SU-DHL-6 (cell line): ENCODE measurements at regions not wholly inside any gene's neighbourhood (a gene's known extent, or its start where the extent isn't known, plus 50 kb on each side); places are given as distances from the start of the nearest gene placed in this dataset.
"Not testable (repeated sequence)": the region's sequence is repeated elsewhere in the genome, so short reads cannot be mapped to it uniquely, and the experiment has no call there.

Experiments used
- H2AFZ ChIP-seq: fragments of 200-600 bp; sonication (generic); 2 replicates; pipeline ENCODE4 v1.6.1; 2014; ENCODE audit warnings: low read depth, mild to moderate bottlenecking, moderate library complexity, mixed read lengths, antibody characterized with exemption, low read length; ENCODE audit not compliant: severe bottlenecking
- H3F3A ChIP-seq: fragments of 200-600 bp; shearing (Covaris generic); 2 replicates; pipeline ENCODE4 v1.6.0; 2016; ENCODE audit warnings: antibody characterized with exemption, mild to moderate bottlenecking; ENCODE audit not compliant: insufficient read depth
- H3K27ac ChIP-seq: fragments of 200-600 bp; sonication (generic); 2 replicates; pipeline ENCODE4 v1.5.1; 2016; ENCODE audit warnings: low read depth, mild to moderate bottlenecking, low read length, moderate library complexity, mixed read lengths
- H3K27me3 ChIP-seq: fragments of 200-600 bp; sonication (generic), shearing (Covaris generic); 2 replicates; pipeline ENCODE4 v1.6.0; 2014; ENCODE audit warnings: mild to moderate bottlenecking, low read length
- H3K36me3 ChIP-seq: fragments of 200-600 bp; sonication (generic); 2 replicates; pipeline ENCODE4 v1.6.1; 2014; ENCODE audit warnings: mild to moderate bottlenecking, low read length, mixed read lengths
- H3K4me2 ChIP-seq: fragments of 300-600, 200-600 bp; shearing (Covaris generic), sonication (generic); 2 replicates; pipeline ENCODE4 v1.6.0; 2014; ENCODE audit warnings: low read length, low read depth, mild to moderate bottlenecking; ENCODE audit not compliant: poor library complexity, severe bottlenecking
- H3K4me3 ChIP-seq: fragments of 200-600 bp; sonication (generic); 2 replicates; pipeline ENCODE4 v1.5.1; 2014; ENCODE audit warnings: antibody characterized with exemption, low read length, mild to moderate bottlenecking, mixed read lengths; ENCODE audit not compliant: insufficient read depth, poor library complexity, severe bottlenecking
- H3K79me2 ChIP-seq: fragments of 200-600 bp; sonication (generic); 2 replicates; pipeline ENCODE4 v1.6.1; 2014; ENCODE audit warnings: mild to moderate bottlenecking, low read length, moderate library complexity; ENCODE audit not compliant: insufficient read depth
- H3K9ac ChIP-seq: fragments of 200-600 bp; sonication (generic); 2 replicates; pipeline ENCODE4 v1.7.0; 2014; ENCODE audit warnings: mild to moderate bottlenecking, low read length
- H3K9me2 ChIP-seq: fragments of 200-600 bp; sonication (generic); replicated peaks from 2 replicates; pipeline ENCODE4 v1.6.1; 2014; ENCODE audit warnings: low read length; ENCODE audit not compliant: insufficient read depth
- H3K9me3 ChIP-seq: fragments of 200-600 bp; sonication (generic); 2 replicates; pipeline ENCODE4 v1.6.1; 2014; ENCODE audit warnings: low read length, mixed read lengths; ENCODE audit not compliant: insufficient read depth
- H4K20me1 ChIP-seq: fragments of 200-600 bp; sonication (generic); 2 replicates; pipeline ENCODE4 v1.6.1; 2014; ENCODE audit warnings: low read depth, mild to moderate bottlenecking, antibody characterized with exemption, low read length, moderate library complexity, mixed read lengths
- EZH2phosphoT487 ChIP-seq: fragments of 200-600 bp; sonication (generic), shearing (Covaris generic); conservative IDR thresholded peaks from 2 replicates; pipeline ENCODE4 v1.6.1; 2018; ENCODE audit warnings: mild to moderate bottlenecking, antibody characterized with exemption, low read length, moderate library complexity, mixed read lengths
- TF ChIP-seq, protein P1 (sequence below): fragments of 200-600 bp; sonication (generic); IDR thresholded peaks from one replicate; pipeline ENCODE4 v1.5.1; 2017; ENCODE audit warnings: antibody characterized with exemption, mild to moderate bottlenecking, low read length, moderate library complexity; ENCODE audit not compliant: insufficient read depth, poor library complexity, severe bottlenecking

GRCh38 chr6:62998022-62998421 lies 213.2 kb upstream of the FKBP1C start:
- no peak for TF ChIP-seq EZH2phosphoT487
- TF ChIP-seq, protein P1, sequence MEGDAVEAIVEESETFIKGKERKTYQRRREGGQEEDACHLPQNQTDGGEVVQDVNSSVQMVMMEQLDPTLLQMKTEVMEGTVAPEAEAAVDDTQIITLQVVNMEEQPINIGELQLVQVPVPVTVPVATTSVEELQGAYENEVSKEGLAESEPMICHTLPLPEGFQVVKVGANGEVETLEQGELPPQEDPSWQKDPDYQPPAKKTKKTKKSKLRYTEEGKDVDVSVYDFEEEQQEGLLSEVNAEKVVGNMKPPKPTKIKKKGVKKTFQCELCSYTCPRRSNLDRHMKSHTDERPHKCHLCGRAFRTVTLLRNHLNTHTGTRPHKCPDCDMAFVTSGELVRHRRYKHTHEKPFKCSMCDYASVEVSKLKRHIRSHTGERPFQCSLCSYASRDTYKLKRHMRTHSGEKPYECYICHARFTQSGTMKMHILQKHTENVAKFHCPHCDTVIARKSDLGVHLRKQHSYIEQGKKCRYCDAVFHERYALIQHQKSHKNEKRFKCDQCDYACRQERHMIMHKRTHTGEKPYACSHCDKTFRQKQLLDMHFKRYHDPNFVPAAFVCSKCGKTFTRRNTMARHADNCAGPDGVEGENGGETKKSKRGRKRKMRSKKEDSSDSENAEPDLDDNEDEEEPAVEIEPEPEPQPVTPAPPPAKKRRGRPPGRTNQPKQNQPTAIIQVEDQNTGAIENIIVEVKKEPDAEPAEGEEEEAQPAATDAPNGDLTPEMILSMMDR: no peak

GRCh38 chr6:62999242-62999641 lies 212.0 kb upstream of the FKBP1C start:
- not testable (repeated sequence) for H3F3A ChIP-seq, H3K9ac ChIP-seq, H2AFZ ChIP-seq, H3K4me3 ChIP-seq, H3K9me2 ChIP-seq, H3K36me3 ChIP-seq, H3K27me3 ChIP-seq, H3K79me2 ChIP-seq, H3K4me2 ChIP-seq, H3K27ac ChIP-seq, H4K20me1 ChIP-seq, H3K9me3 ChIP-seq

More at GRCh38 chr6:62998022-62998421, 213.2 kb upstream of the FKBP1C start:
- Histone ChIP-seq H3F3A (no peaks in the 10 kb centered on the region), H3K79me2 (no peaks in the 10 kb centered on the region), H3K27ac (no peak overlapping the region), H3K4me2 (no peak overlapping the region), H3K4me3 (no peak overlapping the region), H3K9me3 (no peaks in the 10 kb centered on the region), H3K27me3 (no peaks in the 10 kb centered on the region), H2AFZ (no peak overlapping the region), H3K9me2 (no peaks in the 10 kb centered on the region), H3K9ac (no peak overlapping the region), H4K20me1 (no peaks in the 10 kb centered on the region), H3K36me3 (no peaks in the 10 kb centered on the region)

- H3K27ac ChIP-seq: no peak overlapping the region
- no peaks in the 10 kb centered on the region for H4K20me1 ChIP-seq
- TF ChIP-seq EZH2phosphoT487: no peak
- TF ChIP-seq, protein P1: no peak
Observed at GRCh38 chr6:62999796-63000195, 211.5 kb upstream of the FKBP1C start.

DNA sequence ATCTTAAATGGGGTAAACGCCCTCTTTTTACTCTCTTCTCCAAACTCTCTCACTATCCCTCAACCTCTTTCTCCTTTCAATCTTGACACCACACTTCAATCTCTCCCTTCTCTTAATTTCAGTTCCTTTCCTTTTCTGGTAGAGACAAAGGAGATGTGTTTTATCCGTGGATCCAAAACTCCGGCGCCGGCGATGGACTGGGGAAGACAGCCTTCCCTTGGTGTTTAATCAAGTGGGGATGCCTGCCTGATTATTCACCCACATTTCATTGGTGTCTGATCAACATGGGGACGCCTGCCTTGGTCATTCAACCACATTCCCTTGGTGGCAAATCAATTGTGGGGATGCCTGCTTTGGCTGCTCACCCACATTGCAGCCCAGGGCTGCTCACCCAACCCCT lies 205.3 kb upstream of the FKBP1C start:
- not testable (repeated sequence) for H3K9me2 ChIP-seq, H3K4me2 ChIP-seq, H3K4me3 ChIP-seq, H3K79me2 ChIP-seq, H3F3A ChIP-seq, H3K27me3 ChIP-seq, H3K9ac ChIP-seq, H2AFZ ChIP-seq, H3K36me3 ChIP-seq, H3K9me3 ChIP-seq, H4K20me1 ChIP-seq, H3K27ac ChIP-seq

More at GRCh38 chr6:62999796-63000195, 211.5 kb upstream of the FKBP1C start:
- H3K79me2 ChIP-seq: no peaks in the 10 kb centered on the region
- H3K9me2 ChIP-seq: no peaks in the 10 kb centered on the region
- H3F3A ChIP-seq: no peaks in the 10 kb centered on the region
- H3K4me2 ChIP-seq: no peak overlapping the region
- H3K27me3 ChIP-seq: no peaks in the 10 kb centered on the region
- no peak overlapping the region for H2AFZ ChIP-seq
- no peak overlapping the region for H3K4me3 ChIP-seq
- H3K9ac ChIP-seq: no peak overlapping the region
- H3K9me3 ChIP-seq: no peaks in the 10 kb centered on the region
- H3K36me3 ChIP-seq: no peaks in the 10 kb centered on the region

DNA sequence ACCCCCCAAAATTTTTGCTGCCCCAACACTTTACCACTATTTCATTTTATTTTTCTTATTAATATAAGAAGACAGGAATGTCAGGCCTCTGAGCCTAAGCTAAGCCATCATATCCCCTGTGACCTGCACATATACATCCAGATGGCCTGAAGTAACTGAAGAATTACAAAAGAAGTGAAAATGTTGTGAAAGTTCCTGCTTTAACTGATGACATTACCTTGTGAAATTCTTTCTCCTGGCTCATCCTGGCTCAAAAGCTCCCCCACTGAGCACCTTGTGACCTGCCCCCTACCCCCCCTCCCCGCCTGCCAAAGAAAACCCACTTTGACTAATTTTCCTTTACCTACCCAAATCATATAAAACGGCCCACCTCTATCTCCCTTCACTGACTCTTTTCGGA lies 200.3 kb upstream of the FKBP1C start:
- not testable (repeated sequence) for H3K9ac ChIP-seq, H3K9me2 ChIP-seq, H3K36me3 ChIP-seq, H3K27me3 ChIP-seq, H3K4me2 ChIP-seq, H2AFZ ChIP-seq, H3K9me3 ChIP-seq, H4K20me1 ChIP-seq, H3K4me3 ChIP-seq, H3F3A ChIP-seq, H3K27ac ChIP-seq, H3K79me2 ChIP-seq
